Fibroblast of skin of left biceps (primary cell): ENCODE measurements at regions not wholly inside any gene's neighbourhood (a gene's known extent, or its start where the extent isn't known, plus 50 kb on each side); places are given as distances from the start of the nearest gene placed in this dataset.

Experiments
- DNase-seq, 2 experiments: peaks; one replicate each; pipeline ENCODE4 v3.0.0-alpha.2; 2013; ENCODE audit warnings: low read depth in 2 of 2

GRCh38 chr14:64639340-64639821, 64.8 kb upstream of the PLEKHG3 start:
- no peak for DNase-seq

- DNase-seq: no peak
Observed at GRCh38 chr14:64640839-64641238, 63.4 kb upstream of the PLEKHG3 start.

- DNase-seq: no peak
Observed at GRCh38 chr14:64641760-64642159, 62.5 kb upstream of the PLEKHG3 start.

- no peak for DNase-seq
Observed at GRCh38 chr14:64643709-64644108, 60.5 kb upstream of the PLEKHG3 start.

GRCh38 chr14:64644629-64645028, 59.6 kb upstream of the PLEKHG3 start:
- DNase-seq: no peak

- DNase-seq: peak; percentile 97 to 98
Observed at GRCh38 chr14:64645220-64645892, 58.9 kb upstream of the PLEKHG3 start.

- peak in 1 of 2 experiments; percentile 52 for DNase-seq
Observed at GRCh38 chr14:64646103-64646502, 58.1 kb upstream of the PLEKHG3 start.

- DNase-seq: no peak
Observed at GRCh38 chr14:64649383-64649998, 54.7 kb upstream of the PLEKHG3 start.

- no peak for DNase-seq
Observed at GRCh38 chr14:64653900-64654245, 50.4 kb upstream of the PLEKHG3 start.

- peak; percentile 65 to 66 for DNase-seq
Observed at GRCh38 chr14:64654246-64654900, 49.9 kb upstream of the PLEKHG3 start.
